ENCODE measurements at regions not wholly inside any gene's neighbourhood (a gene's known extent, or its start where the extent isn't known, plus 50 kb on each side); places are given as distances from the start of the nearest gene placed in this dataset.

DNA sequence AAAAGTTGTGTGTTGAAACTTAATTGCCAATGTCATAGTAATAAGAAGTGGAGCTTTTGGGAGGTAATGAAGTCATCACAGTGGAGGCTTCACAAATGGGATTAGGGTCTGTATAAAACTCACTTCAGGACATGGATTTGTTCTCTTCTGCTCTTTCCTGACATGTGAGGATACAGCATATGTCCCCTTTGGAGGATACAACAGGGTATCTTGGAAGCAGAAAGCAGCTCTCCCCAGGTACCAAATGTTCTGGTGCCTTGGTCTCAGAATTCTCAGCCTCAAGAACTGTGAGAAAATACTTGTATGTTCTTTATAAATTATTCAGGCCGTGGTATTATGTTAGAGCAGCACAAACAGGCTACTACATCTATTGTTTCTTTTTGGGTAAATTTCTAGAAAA lies 210.9 kb downstream of the DIPK2A start:
- ChIA-PET CTCF (no interaction called here), POLR2A (ENCODE audit: unreplicated experiment) (no interaction called here)
- Histone ChIP-seq H3K27me3 (ENCODE audit: insufficient read depth, low read depth) (no peaks in the 10 kb centered on the region), H3K4me2 (no peak overlapping the region), H4K20me1 (ENCODE audit: insufficient read depth) (no peaks in the 10 kb centered on the region), H3K9me2 (ENCODE audit: insufficient read depth) (no peaks in the 10 kb centered on the region), H3K4me3 (no peak overlapping the region), H3K27ac (no peak overlapping the region), H3F3A (ENCODE audit: insufficient read depth, low read depth) (no peaks in the 10 kb centered on the region), H3K79me2 (ENCODE audit: low read depth) (no peaks in the 10 kb centered on the region), H3K9me3 (ENCODE audit: insufficient read depth, low read depth) (no peaks in the 10 kb centered on the region), H3K4me1 (replicated peaks; ENCODE audit: insufficient read depth) (no peaks in the 10 kb centered on the region), H3K36me3 (ENCODE audit: low read depth) (no peaks in the 10 kb centered on the region), H2AFZ (no peak overlapping the region)
- intact Hi-C loops (cut with micrococcal nuclease; ENCODE audit: unreplicated experiment), result no loop called here
- TF ChIP-seq, protein P1, sequence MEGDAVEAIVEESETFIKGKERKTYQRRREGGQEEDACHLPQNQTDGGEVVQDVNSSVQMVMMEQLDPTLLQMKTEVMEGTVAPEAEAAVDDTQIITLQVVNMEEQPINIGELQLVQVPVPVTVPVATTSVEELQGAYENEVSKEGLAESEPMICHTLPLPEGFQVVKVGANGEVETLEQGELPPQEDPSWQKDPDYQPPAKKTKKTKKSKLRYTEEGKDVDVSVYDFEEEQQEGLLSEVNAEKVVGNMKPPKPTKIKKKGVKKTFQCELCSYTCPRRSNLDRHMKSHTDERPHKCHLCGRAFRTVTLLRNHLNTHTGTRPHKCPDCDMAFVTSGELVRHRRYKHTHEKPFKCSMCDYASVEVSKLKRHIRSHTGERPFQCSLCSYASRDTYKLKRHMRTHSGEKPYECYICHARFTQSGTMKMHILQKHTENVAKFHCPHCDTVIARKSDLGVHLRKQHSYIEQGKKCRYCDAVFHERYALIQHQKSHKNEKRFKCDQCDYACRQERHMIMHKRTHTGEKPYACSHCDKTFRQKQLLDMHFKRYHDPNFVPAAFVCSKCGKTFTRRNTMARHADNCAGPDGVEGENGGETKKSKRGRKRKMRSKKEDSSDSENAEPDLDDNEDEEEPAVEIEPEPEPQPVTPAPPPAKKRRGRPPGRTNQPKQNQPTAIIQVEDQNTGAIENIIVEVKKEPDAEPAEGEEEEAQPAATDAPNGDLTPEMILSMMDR (conservative IDR thresholded peaks at IDR 0.05), result no peak
- TF ChIP-seq EZH2 (IDR thresholded peaks at IDR 0.05; ENCODE audit: low read depth), result no peak
- no peak for DNase-seq
- no TSS peak for BruUV-seq (replicated peaks)

DNA sequence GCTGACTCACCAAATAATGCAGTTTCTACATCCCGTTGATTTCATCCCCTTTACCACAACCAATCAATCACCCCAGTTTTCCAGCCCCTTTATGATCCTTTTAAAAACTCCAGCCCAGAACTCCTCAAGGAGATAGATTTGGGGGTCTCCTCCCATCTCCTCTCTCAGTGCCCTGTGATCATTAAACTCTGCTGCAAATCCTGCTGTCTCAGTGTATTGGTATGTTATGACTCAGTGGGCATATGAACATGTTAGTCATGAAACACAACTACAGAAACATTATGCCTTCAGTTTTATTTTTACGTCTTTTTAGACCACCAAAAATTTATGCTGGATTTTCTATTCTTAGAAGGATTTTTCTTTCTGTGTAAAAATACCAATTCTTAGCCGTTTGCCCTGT lies 213.7 kb downstream of the DIPK2A start:
- Histone ChIP-seq H3K4me1 (replicated peaks; ENCODE audit: insufficient read depth) (no peaks in the 10 kb centered on the region), H3K9me3 (ENCODE audit: insufficient read depth, low read depth) (no peaks in the 10 kb centered on the region), H3K79me2 (ENCODE audit: low read depth) (no peaks in the 10 kb centered on the region), H3K27me3 (ENCODE audit: insufficient read depth, low read depth) (no peaks in the 10 kb centered on the region), H3K36me3 (ENCODE audit: low read depth) (no peaks in the 10 kb centered on the region), H3K27ac (no peak overlapping the region), H4K20me1 (ENCODE audit: insufficient read depth) (no peaks in the 10 kb centered on the region), H2AFZ (no peak overlapping the region), H3K4me3 (no peak overlapping the region), H3K9me2 (ENCODE audit: insufficient read depth) (no peaks in the 10 kb centered on the region; the same call in 1 of the 2 replicates), H3K4me2 (no peak overlapping the region), H3F3A (ENCODE audit: insufficient read depth, low read depth) (no peaks in the 10 kb centered on the region)
- no peak for TF ChIP-seq EZH2 (IDR thresholded peaks at IDR 0.05; ENCODE audit: low read depth)
- TF ChIP-seq, protein P1 (conservative IDR thresholded peaks at IDR 0.05), result no peak
- DNase-seq, result no peak
- ChIA-PET POLR2A (ENCODE audit: unreplicated experiment) (no interaction called here), CTCF (no interaction called here)
- intact Hi-C loops (cut with micrococcal nuclease; ENCODE audit: unreplicated experiment), result no loop called here
- BruUV-seq (replicated peaks), result no TSS peak

DNA sequence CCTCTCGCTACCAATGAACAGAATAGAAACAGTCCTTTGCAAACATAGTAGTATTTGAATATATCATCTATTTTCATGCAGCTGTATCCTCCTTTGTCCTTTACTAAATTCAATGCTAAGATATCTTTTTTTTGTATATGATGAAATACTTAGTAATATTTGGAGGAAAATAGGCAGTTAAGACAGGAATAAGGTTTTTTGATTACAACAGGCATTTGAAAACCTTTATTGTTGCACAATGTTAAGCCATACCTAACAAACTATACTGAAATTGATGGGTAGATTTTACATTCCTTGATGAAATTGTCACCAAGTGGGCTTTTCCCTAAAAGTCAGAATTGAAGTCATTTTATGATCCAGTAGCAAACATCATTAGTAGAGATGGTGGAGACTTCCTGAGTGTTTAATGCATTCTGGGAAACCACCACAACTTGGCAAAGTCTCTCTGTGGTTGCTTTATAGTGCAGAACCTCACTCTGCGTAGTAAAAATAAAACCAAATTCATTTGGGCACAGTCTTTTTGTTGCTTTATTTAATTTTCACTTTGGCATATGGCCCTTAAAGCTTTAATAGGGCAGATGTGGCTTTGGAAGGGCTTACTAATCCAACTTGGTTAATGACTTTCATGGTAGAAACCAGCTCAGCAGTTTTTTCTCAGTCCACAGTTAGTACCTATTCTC lies 216.0 kb downstream of the DIPK2A start:
- Histone ChIP-seq H2AFZ (no peak overlapping the region), H3K4me2 (no peak overlapping the region), H3K9me3 (ENCODE audit: insufficient read depth, low read depth) (no peaks in the 10 kb centered on the region), H3F3A (ENCODE audit: insufficient read depth, low read depth) (no peaks in the 10 kb centered on the region), H4K20me1 (ENCODE audit: insufficient read depth) (no peaks in the 10 kb centered on the region), H3K4me3 (no peak overlapping the region), H3K27me3 (ENCODE audit: insufficient read depth, low read depth) (no peaks in the 10 kb centered on the region), H3K4me1 (replicated peaks; ENCODE audit: insufficient read depth) (no peaks in the 10 kb centered on the region), H3K79me2 (ENCODE audit: low read depth) (no peaks in the 10 kb centered on the region), H3K9me2 (ENCODE audit: insufficient read depth) (no peaks in the 10 kb centered on the region; the same call in 1 of the 2 replicates), H3K27ac (no peak overlapping the region), H3K36me3 (ENCODE audit: low read depth) (no peaks in the 10 kb centered on the region)
- intact Hi-C loops (cut with micrococcal nuclease; ENCODE audit: unreplicated experiment), result no loop called here
- ChIA-PET CTCF (no interaction called here), POLR2A (ENCODE audit: unreplicated experiment) (interaction anchor here (0.7 kb wide), 1 partner anchor 37 kb away, joined by 3 read pairs; no protein-coding TSS in a partner anchor)
- TF ChIP-seq EZH2 (IDR thresholded peaks at IDR 0.05; ENCODE audit: low read depth), result no peak
- BruUV-seq (replicated peaks), result no TSS peak
- no peak for DNase-seq

DNA sequence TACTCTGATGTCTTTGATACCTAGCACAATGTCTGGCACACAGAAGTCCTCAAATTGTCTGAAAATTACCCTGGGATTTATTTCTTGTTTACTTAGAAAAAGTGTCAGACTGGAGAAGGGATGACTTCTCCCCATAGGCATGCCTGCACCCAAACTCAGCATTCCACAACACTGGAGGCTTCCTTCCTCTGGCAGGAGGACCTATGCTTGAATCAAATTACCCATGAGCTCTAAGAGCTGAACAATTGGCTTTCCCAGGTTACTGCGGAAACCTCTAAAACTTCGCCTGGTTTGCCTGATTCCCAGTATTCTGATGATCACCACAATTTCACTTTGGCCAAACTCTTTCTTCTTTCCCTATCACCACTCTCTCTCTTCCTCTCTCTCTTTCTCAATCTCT lies 217.4 kb downstream of the DIPK2A start:
- CTCF ChIA-PET, result no interaction called here
- BruUV-seq (replicated peaks), result no TSS peak
- POLR2A ChIA-PET (ENCODE audit: unreplicated experiment), result no interaction called here
- TF ChIP-seq EZH2 (IDR thresholded peaks at IDR 0.05; ENCODE audit: low read depth), result no peak
- TF ChIP-seq, protein P1 (conservative IDR thresholded peaks at IDR 0.05), result no peak
- no peak overlapping the region for H2AFZ ChIP-seq
- intact Hi-C loops (cut with micrococcal nuclease; ENCODE audit: unreplicated experiment), result no loop called here
- no peaks in the 10 kb centered on the region; the same call in 1 of the 2 replicates for H3K9me2 ChIP-seq (ENCODE audit: insufficient read depth)
- H3K4me1 ChIP-seq (replicated peaks; ENCODE audit: insufficient read depth), result no peaks in the 10 kb centered on the region
- H3K4me3 ChIP-seq, result no peak overlapping the region
- no peaks in the 10 kb centered on the region for H4K20me1 ChIP-seq (ENCODE audit: insufficient read depth)
- no peak overlapping the region for H3K4me2 ChIP-seq
- no peaks in the 10 kb centered on the region for H3K27me3 ChIP-seq (ENCODE audit: insufficient read depth, low read depth)
- H3K27ac ChIP-seq, result no peak overlapping the region
- H3K36me3 ChIP-seq (ENCODE audit: low read depth), result no peaks in the 10 kb centered on the region
- H3K9me3 ChIP-seq (ENCODE audit: insufficient read depth, low read depth), result no peaks in the 10 kb centered on the region
- DNase-seq, result no peak
- H3K79me2 ChIP-seq (ENCODE audit: low read depth), result no peaks in the 10 kb centered on the region
- no peaks in the 10 kb centered on the region for H3F3A ChIP-seq (ENCODE audit: insufficient read depth, low read depth)

Measured in PC-9 (cell line).